Esophagus muscularis mucosa (tissue), 4 donors: ENCODE measurements at regions not wholly inside any gene's neighbourhood (a gene's known extent, or its start where the extent isn't known, plus 50 kb on each side); places are given as distances from the start of the nearest gene placed in this dataset.

Source experiments
- DNase-seq: peaks from one replicate; pipeline ENCODE4 v3.0.0-alpha.2; 2017; ENCODE audit errors: extremely low spot score
- H3K27ac ChIP-seq, 4 donors: fragments of 200-600 bp; sonication (generic); replicated peaks in 1 of 4; 1 replicate in 3 of 4; 2 replicates in 1 of 4; pipeline ENCODE4 v1.5.1; 2016 to 2019; ENCODE audit warnings: mild to moderate bottlenecking in 1 of 4
- H3K27me3 ChIP-seq, 4 donors: fragments of 200-600 bp; sonication (generic); one replicate each; pipeline versions ENCODE4 v1.5.1 to v1.6.0; 2016 to 2019
- H3K36me3 ChIP-seq, 4 donors: fragments of 200-600 bp; sonication (generic); one replicate each; pipeline ENCODE4 v1.5.1; 2016 to 2019
- H3K4me1 ChIP-seq, 4 donors: fragments of 200-600 bp; sonication (generic); one replicate each; pipeline ENCODE4 v1.5.1; 2016 to 2019
- H3K4me3 ChIP-seq, 4 donors: fragments of 200-600 bp; sonication (generic); 1 replicate in 2 of 4; 2 replicates in 2 of 4; pipeline ENCODE4 v1.5.1; 2016 to 2019; ENCODE audit warnings: mild to moderate bottlenecking in 4 of 4, moderate library complexity in 1 of 4
- H3K9me3 ChIP-seq, 4 donors: fragments of 200-600 bp; sonication (generic); 1 replicate in 3 of 4; 2 replicates in 1 of 4; pipeline ENCODE4 v1.5.1; 2016 to 2019
- EP300 ChIP-seq: sonication (generic); formaldehyde crosslinking; IDR thresholded peaks from one replicate; pipeline ENCODE4 v1.6.1; 2017; ENCODE audit warnings: antibody characterized with exemption
- POLR2A ChIP-seq: fragments of 450-650 bp; IDR thresholded peaks from one replicate; pipeline ENCODE4 v1.6.1; 2017; ENCODE audit warnings: antibody characterized with exemption, moderate library complexity, mild to moderate bottlenecking, low read depth
- POLR2AphosphoS5 ChIP-seq, 2 donors: sonication (generic); formaldehyde crosslinking; IDR thresholded peaks; one replicate each; pipeline ENCODE4 v1.6.1; 2017; ENCODE audit warnings: antibody characterized with exemption in 2 of 2
- WGBS: methylation state at CpG from one replicate; pipeline ENCODE4 v1.1.5; 2018; 5-methylcytosine and 5-hydroxymethylcytosine counted together
- intact Hi-C: fragments of 100-400 bp; cut with DNase I; formaldehyde crosslinking; loops from one replicate; pipeline ENCODE4 v1.15.1; 2023
- TF ChIP-seq, protein P1 (sequence below), 3 experiments: fragments of 200-600 bp in 2 of 3; fragments of 450-650 bp in 1 of 3; sonication (generic) in 2 of 3; IDR thresholded peaks; one replicate each; pipeline ENCODE4 v1.5.1; 2017 to 2019; ENCODE audit warnings: antibody characterized with exemption in 3 of 3, mild to moderate bottlenecking in 2 of 3, moderate library complexity in 1 of 3

DNA sequence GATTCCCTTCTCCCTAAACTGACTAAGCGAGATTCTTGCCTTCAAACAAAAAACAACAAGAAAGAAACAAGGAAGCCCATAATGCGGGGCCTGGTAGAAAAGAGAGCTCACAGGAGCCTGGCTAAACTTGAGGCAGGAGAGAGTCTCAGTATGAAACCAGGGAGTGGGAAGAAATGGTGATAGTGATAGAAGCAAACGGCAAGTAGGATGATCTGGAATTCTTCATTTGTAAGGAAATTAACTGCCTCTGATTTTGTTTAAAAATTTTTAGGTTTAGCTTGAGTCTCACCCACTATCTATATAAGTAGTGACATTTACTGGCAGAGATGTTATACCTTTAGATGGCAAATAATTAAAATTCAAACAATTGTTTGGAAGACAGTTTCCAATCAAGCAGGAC is 1356.5 kb upstream of the LRRTM1 start:
- DNase-seq = no peak
- no peaks in the 10 kb centered on the region for H3K4me1 ChIP-seq
- H3K36me3 ChIP-seq = no peaks in the 10 kb centered on the region
- TF ChIP-seq EP300 (no peak), POLR2A (no peak), POLR2AphosphoS5 (IDR thresholded peaks at IDR 0.05) (no peak)
- TF ChIP-seq, protein P1, sequence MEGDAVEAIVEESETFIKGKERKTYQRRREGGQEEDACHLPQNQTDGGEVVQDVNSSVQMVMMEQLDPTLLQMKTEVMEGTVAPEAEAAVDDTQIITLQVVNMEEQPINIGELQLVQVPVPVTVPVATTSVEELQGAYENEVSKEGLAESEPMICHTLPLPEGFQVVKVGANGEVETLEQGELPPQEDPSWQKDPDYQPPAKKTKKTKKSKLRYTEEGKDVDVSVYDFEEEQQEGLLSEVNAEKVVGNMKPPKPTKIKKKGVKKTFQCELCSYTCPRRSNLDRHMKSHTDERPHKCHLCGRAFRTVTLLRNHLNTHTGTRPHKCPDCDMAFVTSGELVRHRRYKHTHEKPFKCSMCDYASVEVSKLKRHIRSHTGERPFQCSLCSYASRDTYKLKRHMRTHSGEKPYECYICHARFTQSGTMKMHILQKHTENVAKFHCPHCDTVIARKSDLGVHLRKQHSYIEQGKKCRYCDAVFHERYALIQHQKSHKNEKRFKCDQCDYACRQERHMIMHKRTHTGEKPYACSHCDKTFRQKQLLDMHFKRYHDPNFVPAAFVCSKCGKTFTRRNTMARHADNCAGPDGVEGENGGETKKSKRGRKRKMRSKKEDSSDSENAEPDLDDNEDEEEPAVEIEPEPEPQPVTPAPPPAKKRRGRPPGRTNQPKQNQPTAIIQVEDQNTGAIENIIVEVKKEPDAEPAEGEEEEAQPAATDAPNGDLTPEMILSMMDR (IDR thresholded peaks at IDR 0.05) = no peak
- intact Hi-C loops = no loop called here
- H3K4me3 ChIP-seq = no peak overlapping the region
- H3K9me3 ChIP-seq = peaks cover 0 to 15% (median 12%) of the 10 kb centered on the region in 4 donors
- no peaks in the 10 kb centered on the region for H3K27me3 ChIP-seq
- WGBS = 89% methylated on average over 3 of the region's 3 CpGs
- H3K27ac ChIP-seq = no peak overlapping the region

DNA sequence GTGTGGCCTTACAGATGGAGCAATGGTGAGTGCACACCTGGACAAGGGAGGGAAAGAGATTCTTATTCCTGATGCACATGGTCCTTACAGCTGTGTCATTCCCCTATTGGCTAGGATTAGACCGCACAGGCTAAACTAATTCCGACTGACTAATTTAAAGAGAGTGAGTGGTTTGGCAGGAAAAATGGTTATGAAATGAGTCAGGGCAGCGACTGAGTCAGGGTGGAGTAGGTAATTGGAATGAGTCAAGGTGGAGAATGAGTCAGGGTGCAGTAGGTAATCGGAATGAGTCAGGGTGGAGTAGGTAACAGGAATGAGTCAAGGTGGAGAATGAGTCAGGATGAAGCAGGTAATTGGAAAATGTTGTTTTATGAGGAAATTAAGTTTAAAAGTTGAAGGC is 1353.7 kb upstream of the LRRTM1 start:
- intact Hi-C loops = no loop called here
- WGBS = 81% methylated on average over 4 of the region's 4 CpGs

GRCh38 chr2:81650048-81650971 is 1345.8 kb upstream of the LRRTM1 start:
- Histone ChIP-seq H3K27ac (no peak overlapping the region), H3K4me1 (no peaks in the 10 kb centered on the region), H3K4me3 (no peak overlapping the region), H3K27me3 (no peaks in the 10 kb centered on the region), H3K9me3 (no peaks in the 10 kb centered on the region), H3K36me3 (no peaks in the 10 kb centered on the region)
- intact Hi-C loops = no loop called here
- DNase-seq = no peak
- 76% methylated on average over 6 of the region's 6 CpGs for WGBS
- TF ChIP-seq POLR2A (no peak), EP300 (no peak), POLR2AphosphoS5 (IDR thresholded peaks at IDR 0.05) (no peak)
- TF ChIP-seq, protein P1 (IDR thresholded peaks at IDR 0.05) = no peak

More for the DNA sequence above, 1353.7 kb upstream of the LRRTM1 start:
- no peak for DNase-seq
- TF ChIP-seq EP300 (no peak), POLR2AphosphoS5 (IDR thresholded peaks at IDR 0.05) (no peak), POLR2A (no peak)
- TF ChIP-seq, protein P1 (IDR thresholded peaks at IDR 0.05) = no peak
- no peaks in the 10 kb centered on the region for H3K36me3 ChIP-seq
- no peaks in the 10 kb centered on the region for H3K27me3 ChIP-seq
- H3K4me1 ChIP-seq = no peaks in the 10 kb centered on the region
- H3K9me3 ChIP-seq = peaks cover 0 to 15% (median 12%) of the 10 kb centered on the region in 4 donors
- H3K4me3 ChIP-seq = no peak overlapping the region
- H3K27ac ChIP-seq = no peak overlapping the region

- DNase-seq = no peak
- Histone ChIP-seq H3K4me3 (no peak overlapping the region), H3K27me3 (no peaks in the 10 kb centered on the region), H3K36me3 (no peaks in the 10 kb centered on the region), H3K27ac (no peak overlapping the region), H3K4me1 (no peaks in the 10 kb centered on the region), H3K9me3 (no peaks in the 10 kb centered on the region)
- intact Hi-C loops = no loop called here
- no peak for TF ChIP-seq EP300
- TF ChIP-seq, protein P1 (IDR thresholded peaks at IDR 0.05) = no peak
- no peak for TF ChIP-seq POLR2AphosphoS5 (IDR thresholded peaks at IDR 0.05)
- TF ChIP-seq POLR2A = no peak
These were observed 1344.3 kb upstream of the LRRTM1 start for GRCh38 chr2:81648806-81649205.
